ENCODE measurements at regions not wholly inside any gene's neighbourhood (a gene's known extent, or its start where the extent isn't known, plus 50 kb on each side); places are given as distances from the start of the nearest gene placed in this dataset.

DNA sequence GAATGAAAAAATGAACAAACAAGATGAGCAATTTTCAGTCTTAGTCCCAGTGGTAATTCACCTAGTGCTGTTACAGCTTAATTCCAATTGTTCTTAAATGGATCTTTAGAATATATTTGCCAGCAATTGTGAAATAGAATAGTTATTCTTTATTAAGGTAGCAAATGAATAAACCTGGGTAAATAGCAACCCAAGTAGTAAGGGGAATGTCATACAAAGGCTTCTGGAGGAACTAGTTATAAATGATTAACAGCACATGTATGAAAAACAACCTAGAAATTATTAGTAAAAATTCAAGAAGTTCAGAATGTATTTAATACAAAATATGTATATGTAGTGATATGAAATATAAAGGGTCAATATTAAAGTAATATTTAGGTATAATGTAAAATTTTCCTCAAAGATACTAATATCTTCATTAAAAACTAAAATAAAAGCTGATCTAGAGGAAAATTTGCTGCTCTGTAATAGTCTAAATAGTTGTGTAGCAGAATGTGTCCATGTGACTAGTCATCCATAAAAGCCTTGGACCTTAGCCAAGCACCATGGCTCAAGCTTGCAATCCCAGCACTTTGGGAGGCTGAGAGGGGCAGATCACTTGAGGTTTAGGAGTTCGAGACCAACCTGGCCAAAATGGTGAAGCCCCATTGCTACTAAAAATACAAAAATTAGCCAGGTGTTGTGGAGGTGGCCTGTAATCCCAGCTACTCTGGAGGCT is 535.9 kb upstream of the ATXN8OS start:
- no peaks in the 10 kb centered on the region for H3K4me1 Mint-ChIP-seq
- H3K9me3 Mint-ChIP-seq = peaks cover 16% of the 10 kb centered on the region
- H3K4me3 Mint-ChIP-seq = no peak overlapping the region
- H3K27ac Mint-ChIP-seq = no peak overlapping the region
- TF ChIP-seq, protein P1, sequence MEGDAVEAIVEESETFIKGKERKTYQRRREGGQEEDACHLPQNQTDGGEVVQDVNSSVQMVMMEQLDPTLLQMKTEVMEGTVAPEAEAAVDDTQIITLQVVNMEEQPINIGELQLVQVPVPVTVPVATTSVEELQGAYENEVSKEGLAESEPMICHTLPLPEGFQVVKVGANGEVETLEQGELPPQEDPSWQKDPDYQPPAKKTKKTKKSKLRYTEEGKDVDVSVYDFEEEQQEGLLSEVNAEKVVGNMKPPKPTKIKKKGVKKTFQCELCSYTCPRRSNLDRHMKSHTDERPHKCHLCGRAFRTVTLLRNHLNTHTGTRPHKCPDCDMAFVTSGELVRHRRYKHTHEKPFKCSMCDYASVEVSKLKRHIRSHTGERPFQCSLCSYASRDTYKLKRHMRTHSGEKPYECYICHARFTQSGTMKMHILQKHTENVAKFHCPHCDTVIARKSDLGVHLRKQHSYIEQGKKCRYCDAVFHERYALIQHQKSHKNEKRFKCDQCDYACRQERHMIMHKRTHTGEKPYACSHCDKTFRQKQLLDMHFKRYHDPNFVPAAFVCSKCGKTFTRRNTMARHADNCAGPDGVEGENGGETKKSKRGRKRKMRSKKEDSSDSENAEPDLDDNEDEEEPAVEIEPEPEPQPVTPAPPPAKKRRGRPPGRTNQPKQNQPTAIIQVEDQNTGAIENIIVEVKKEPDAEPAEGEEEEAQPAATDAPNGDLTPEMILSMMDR (IDR thresholded peaks at IDR 0.05) = no peak
- DNase-seq = no peak
- H3K36me3 Mint-ChIP-seq (ENCODE audit: low read depth) = no peaks in the 10 kb centered on the region
- H3K27me3 Mint-ChIP-seq (ENCODE audit: low read depth, poor library complexity) = no peaks in the 10 kb centered on the region

DNA sequence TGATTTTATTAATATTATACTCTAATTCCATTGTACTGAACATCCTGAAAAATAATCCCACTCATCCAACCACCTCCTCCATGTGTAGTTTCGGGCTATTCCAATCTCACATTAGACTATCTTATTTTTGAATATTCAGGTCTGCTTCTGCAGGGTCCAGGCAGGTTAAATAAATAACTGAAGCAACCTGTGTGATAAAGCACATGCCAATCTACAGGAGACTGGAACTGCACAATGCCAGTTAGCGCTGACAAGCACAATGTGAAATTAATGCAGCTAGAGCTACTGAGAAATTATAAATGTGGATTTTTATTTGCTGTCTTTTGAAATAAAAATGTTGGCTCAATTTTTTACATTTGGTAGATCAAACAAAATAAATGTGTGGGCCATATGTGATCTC is 540.1 kb upstream of the ATXN8OS start:
- DNase-seq = no peak
- TF ChIP-seq, protein P1 (IDR thresholded peaks at IDR 0.05) = no peak
- H3K36me3 Mint-ChIP-seq (ENCODE audit: low read depth) = peaks cover 4% of the 10 kb centered on the region
- H3K4me3 Mint-ChIP-seq = no peak overlapping the region
- H3K9me3 Mint-ChIP-seq = peaks cover 8% of the 10 kb centered on the region
- H3K27ac Mint-ChIP-seq = no peak overlapping the region
- no peaks in the 10 kb centered on the region for H3K4me1 Mint-ChIP-seq
- H3K27me3 Mint-ChIP-seq (ENCODE audit: low read depth, poor library complexity) = no peaks in the 10 kb centered on the region

DNA sequence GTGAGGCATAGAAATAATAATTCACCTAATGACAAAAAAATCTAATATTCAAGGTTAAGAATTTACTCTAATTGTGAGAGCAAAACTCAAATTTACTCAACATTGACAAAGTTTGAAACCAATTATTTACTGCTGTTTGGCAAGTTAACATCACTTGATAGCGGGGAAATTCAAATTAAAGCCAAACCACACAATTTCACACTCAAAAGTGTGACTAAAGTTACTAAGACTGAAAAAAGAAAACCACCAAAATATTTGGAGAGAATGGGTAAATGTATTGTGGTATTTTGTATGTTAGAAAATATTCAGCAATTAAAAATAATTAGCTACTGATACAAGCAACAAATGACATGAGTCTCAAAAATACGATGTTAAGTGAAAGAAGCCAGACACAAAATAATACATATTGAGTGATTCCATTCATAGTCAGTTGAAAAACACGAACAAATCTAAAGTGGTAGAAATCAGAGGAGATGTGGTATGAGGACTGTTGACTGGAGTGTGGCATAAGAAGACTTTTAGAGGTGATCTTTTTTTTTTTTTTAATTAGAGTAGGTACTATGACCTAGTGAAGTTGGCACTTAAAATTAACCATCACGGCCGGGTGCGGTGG is 541.4 kb upstream of the ATXN8OS start:
- TF ChIP-seq, protein P1 (IDR thresholded peaks at IDR 0.05) = no peak
- no peak overlapping the region for H3K27ac Mint-ChIP-seq
- no peak overlapping the region for H3K4me3 Mint-ChIP-seq
- peaks cover 8% of the 10 kb centered on the region for H3K9me3 Mint-ChIP-seq
- no peaks in the 10 kb centered on the region for H3K4me1 Mint-ChIP-seq
- H3K36me3 Mint-ChIP-seq (ENCODE audit: low read depth) = peaks cover 4% of the 10 kb centered on the region
- no peak for DNase-seq
- no peaks in the 10 kb centered on the region for H3K27me3 Mint-ChIP-seq (ENCODE audit: low read depth, poor library complexity)

DNA sequence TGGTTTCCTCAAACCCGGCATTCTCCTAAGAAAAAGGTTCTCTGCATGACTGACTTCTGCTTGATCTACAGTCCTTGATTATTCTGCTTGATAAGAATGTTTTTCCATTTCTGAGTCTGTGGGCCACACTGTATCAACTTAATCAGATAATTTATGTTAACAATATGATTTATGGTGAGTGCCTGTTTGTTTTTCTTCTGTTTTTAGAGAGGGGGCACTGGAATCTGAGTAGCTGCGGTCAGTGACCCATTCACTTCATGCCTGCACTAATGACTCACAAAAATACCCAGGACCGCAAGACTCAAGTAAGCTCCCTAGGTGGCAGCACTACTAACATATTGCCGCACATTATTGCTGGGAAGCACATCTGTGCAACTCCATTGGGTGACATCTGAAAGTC is 542.3 kb upstream of the ATXN8OS start:
- DNase-seq = peak; percentile 5

DNA sequence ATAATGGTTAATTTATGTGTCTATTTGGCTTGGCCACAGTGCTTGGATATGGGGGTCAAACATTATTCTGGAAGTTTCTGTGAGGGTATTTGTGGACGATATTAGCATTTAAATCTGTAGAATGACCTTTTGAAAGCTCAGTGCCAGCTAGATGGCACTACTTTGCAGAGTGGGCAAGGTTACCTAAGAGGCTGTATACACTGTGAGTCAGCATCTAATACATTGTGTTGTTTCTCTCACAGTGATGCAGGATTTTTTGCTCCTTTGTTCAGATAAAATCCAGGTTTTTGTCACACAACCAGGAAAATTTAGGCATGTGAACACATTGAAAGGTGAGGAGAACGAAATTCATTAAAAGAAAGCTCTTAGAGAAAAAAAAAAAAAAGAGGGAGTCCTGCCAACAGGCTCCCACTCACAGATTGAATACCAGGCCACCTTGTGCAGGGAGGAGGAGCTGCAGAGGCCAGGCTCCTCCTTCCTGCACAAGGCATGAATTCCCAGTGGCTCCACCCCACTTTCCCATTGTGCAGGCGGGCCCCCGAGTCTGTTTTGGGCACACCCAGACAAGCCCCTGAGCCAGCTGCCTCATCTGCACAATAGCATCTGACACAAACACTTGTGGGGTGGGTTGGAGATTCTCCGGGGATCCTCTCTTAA is 551.0 kb upstream of the ATXN8OS start:
- no peak for DNase-seq
- H3K4me3 Mint-ChIP-seq = no peak overlapping the region
- no peaks in the 10 kb centered on the region for H3K27me3 Mint-ChIP-seq (ENCODE audit: low read depth, poor library complexity)
- no peak overlapping the region for H3K27ac Mint-ChIP-seq
- no peaks in the 10 kb centered on the region for H3K9me3 Mint-ChIP-seq
- no peaks in the 10 kb centered on the region for H3K4me1 Mint-ChIP-seq
- no peaks in the 10 kb centered on the region for H3K36me3 Mint-ChIP-seq (ENCODE audit: low read depth)
- TF ChIP-seq, protein P1 (IDR thresholded peaks at IDR 0.05) = no peak

More for the DNA sequence above, 542.3 kb upstream of the ATXN8OS start:
- Mint-ChIP-seq H3K27me3 (ENCODE audit: low read depth, poor library complexity) (no peaks in the 10 kb centered on the region), H3K4me3 (no peak overlapping the region), H3K4me1 (no peaks in the 10 kb centered on the region), H3K9me3 (peaks cover 8% of the 10 kb centered on the region), H3K27ac (no peak overlapping the region), H3K36me3 (ENCODE audit: low read depth) (peaks cover 4% of the 10 kb centered on the region)
- TF ChIP-seq, protein P1 (IDR thresholded peaks at IDR 0.05) = peak; percentile 16

Measured in nephron progenitor cell (in vitro differentiated cells).